ENCODE measurements at regions not wholly inside any gene's neighbourhood (a gene's known extent, or its start where the extent isn't known, plus 50 kb on each side); places are given as distances from the start of the nearest gene placed in this dataset.

DNA sequence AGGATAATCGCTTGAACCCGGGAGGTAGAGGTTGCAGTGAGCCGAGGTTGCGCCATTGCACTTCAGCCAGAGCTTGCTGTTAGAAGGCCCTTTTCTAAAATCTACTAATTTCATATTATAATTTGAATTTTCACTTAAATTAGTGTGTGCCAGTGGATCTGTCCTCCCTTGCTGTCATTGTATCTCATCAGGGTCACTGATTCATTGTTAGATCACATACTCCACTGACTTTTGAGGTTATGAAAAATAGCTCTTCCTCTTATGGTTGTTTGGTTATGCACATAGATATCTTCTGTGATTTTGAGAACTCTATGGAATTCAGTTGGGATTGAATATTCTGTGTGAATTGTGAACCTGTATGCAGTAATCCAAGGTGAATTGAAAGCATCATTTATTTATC lies 53.1 kb upstream of the TULP4 start:
- H2AFZ ChIP-seq (ENCODE audit: low read depth, low read length): no peak overlapping the region
- no peak for DNase-seq (ENCODE audit: low read depth)
- H3K36me3 ChIP-seq (ENCODE audit: insufficient read depth, low read length): no peaks in the 10 kb centered on the region
- H3K9ac ChIP-seq (ENCODE audit: low read length): no peak overlapping the region
- peaks cover 79% of the 10 kb centered on the region for H3K79me2 ChIP-seq (ENCODE audit: insufficient read depth, low read length)
- no peak overlapping the region for H3K27ac ChIP-seq (ENCODE audit: low read depth, low read length)
- no peak for TF ChIP-seq EZH2 (IDR thresholded peaks at IDR 0.05; ENCODE audit: insufficient read depth, low read length)
- TF ChIP-seq, protein P1, sequence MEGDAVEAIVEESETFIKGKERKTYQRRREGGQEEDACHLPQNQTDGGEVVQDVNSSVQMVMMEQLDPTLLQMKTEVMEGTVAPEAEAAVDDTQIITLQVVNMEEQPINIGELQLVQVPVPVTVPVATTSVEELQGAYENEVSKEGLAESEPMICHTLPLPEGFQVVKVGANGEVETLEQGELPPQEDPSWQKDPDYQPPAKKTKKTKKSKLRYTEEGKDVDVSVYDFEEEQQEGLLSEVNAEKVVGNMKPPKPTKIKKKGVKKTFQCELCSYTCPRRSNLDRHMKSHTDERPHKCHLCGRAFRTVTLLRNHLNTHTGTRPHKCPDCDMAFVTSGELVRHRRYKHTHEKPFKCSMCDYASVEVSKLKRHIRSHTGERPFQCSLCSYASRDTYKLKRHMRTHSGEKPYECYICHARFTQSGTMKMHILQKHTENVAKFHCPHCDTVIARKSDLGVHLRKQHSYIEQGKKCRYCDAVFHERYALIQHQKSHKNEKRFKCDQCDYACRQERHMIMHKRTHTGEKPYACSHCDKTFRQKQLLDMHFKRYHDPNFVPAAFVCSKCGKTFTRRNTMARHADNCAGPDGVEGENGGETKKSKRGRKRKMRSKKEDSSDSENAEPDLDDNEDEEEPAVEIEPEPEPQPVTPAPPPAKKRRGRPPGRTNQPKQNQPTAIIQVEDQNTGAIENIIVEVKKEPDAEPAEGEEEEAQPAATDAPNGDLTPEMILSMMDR (IDR thresholded peaks at IDR 0.05; ENCODE audit: insufficient read depth, low read depth, low read length): no peak
- Mint-ChIP-seq H3K27ac (ENCODE audit: unreplicated experiment) (no peak overlapping the region), H3K36me3 (ENCODE audit: low read depth, unreplicated experiment) (peaks cover 19% of the 10 kb centered on the region), H3K27me3 (ENCODE audit: low read depth, unreplicated experiment) (no peaks in the 10 kb centered on the region), H3K9me3 (ENCODE audit: unreplicated experiment) (no peaks in the 10 kb centered on the region), H3K4me1 (ENCODE audit: low read depth, unreplicated experiment) (peaks cover 20% of the 10 kb centered on the region), H3K4me3 (ENCODE audit: unreplicated experiment) (no peak overlapping the region)
- no peaks in the 10 kb centered on the region for H3K27me3 ChIP-seq (ENCODE audit: insufficient read depth, low read length)
- H3K4me1 ChIP-seq (ENCODE audit: insufficient read depth, low read length): no peaks in the 10 kb centered on the region
- no peaks in the 10 kb centered on the region for H3K9me3 ChIP-seq (ENCODE audit: insufficient read depth, low read depth, low read length)
- no peak overlapping the region for H3K4me3 ChIP-seq (ENCODE audit: insufficient read depth, low read depth, low read length)
- no peak for FAIRE-seq
- H4K20me1 ChIP-seq (ENCODE audit: insufficient read depth, low read length): peaks cover 75% of the 10 kb centered on the region
- no peak overlapping the region for H3K4me2 ChIP-seq (ENCODE audit: low read length)

DNA sequence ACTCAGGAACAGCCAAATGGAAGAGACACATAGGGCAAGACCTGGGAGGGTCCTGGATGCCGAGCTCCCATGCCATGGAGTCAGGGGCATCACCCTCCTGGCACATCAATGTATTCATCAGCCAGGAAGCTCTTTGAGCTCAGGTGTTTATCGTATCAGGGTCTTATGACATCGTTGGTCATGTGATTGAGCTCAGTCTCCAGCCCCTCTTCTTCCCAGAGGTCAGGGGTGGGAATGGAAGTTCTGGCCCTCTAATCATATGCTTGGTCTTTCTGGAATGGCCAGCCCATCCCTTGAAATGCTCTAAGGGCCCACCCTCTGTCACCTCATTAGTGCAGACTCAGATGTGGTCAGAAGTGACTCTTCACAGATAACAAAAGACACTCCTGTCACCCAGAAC lies 52.4 kb upstream of the TULP4 start:
- H3K4me1 Mint-ChIP-seq (ENCODE audit: low read depth, unreplicated experiment): peaks cover 20% of the 10 kb centered on the region
- Histone ChIP-seq H2AFZ (ENCODE audit: low read depth, low read length) (no peak overlapping the region), H3K4me3 (ENCODE audit: insufficient read depth, low read depth, low read length) (no peak overlapping the region), H3K27ac (ENCODE audit: low read depth, low read length) (no peak overlapping the region), H4K20me1 (ENCODE audit: insufficient read depth, low read length) (peaks cover 81% of the 10 kb centered on the region), H3K9me3 (ENCODE audit: insufficient read depth, low read depth, low read length) (no peaks in the 10 kb centered on the region), H3K79me2 (ENCODE audit: insufficient read depth, low read length) (peaks cover 76% of the 10 kb centered on the region), H3K4me2 (ENCODE audit: low read length) (no peak overlapping the region), H3K4me1 (ENCODE audit: insufficient read depth, low read length) (no peaks in the 10 kb centered on the region), H3K36me3 (ENCODE audit: insufficient read depth, low read length) (no peaks in the 10 kb centered on the region), H3K9ac (ENCODE audit: low read length) (no peak overlapping the region), H3K27me3 (ENCODE audit: insufficient read depth, low read length) (no peaks in the 10 kb centered on the region)
- no peaks in the 10 kb centered on the region for H3K27me3 Mint-ChIP-seq (ENCODE audit: low read depth, unreplicated experiment)
- no peak for FAIRE-seq
- H3K9me3 Mint-ChIP-seq (ENCODE audit: unreplicated experiment): no peaks in the 10 kb centered on the region
- DNase-seq (ENCODE audit: low read depth): no peak
- H3K27ac Mint-ChIP-seq (ENCODE audit: unreplicated experiment): no peak overlapping the region
- H3K36me3 Mint-ChIP-seq (ENCODE audit: low read depth, unreplicated experiment): peaks cover 19% of the 10 kb centered on the region
- H3K4me3 Mint-ChIP-seq (ENCODE audit: unreplicated experiment): no peak overlapping the region
- TF ChIP-seq EZH2 (IDR thresholded peaks at IDR 0.05; ENCODE audit: insufficient read depth, low read length): no peak
- TF ChIP-seq, protein P1 (IDR thresholded peaks at IDR 0.05; ENCODE audit: insufficient read depth, low read depth, low read length): no peak

DNA sequence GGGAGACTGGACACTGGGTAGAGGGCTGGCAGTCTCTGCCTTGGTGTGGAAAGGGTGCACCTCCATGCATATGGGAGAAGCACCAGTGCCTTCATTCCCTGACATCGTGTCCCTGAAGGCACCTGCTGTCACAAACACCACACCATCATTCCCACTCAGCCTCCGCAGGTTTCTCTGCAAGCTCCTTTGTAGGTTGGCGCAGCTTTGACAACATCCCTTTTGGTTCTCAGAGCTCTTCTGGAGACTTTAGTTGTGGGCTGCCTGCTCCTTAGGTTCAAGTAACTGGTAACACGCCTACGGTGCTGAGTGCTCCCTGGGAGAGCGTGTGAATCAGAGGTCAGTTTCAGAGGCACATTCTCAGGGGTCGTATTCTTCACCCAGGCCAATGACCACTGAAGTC lies 50.2 kb upstream of the TULP4 start:
- H3K9me3 Mint-ChIP-seq (ENCODE audit: unreplicated experiment): no peaks in the 10 kb centered on the region
- TF ChIP-seq, protein P1 (IDR thresholded peaks at IDR 0.05; ENCODE audit: insufficient read depth, low read depth, low read length): no peak
- no peak for TF ChIP-seq EZH2 (IDR thresholded peaks at IDR 0.05; ENCODE audit: insufficient read depth, low read length)
- H3K27me3 ChIP-seq (ENCODE audit: insufficient read depth, low read length): no peaks in the 10 kb centered on the region
- peaks cover 16% of the 10 kb centered on the region for H3K36me3 Mint-ChIP-seq (ENCODE audit: low read depth, unreplicated experiment)
- H3K4me3 Mint-ChIP-seq (ENCODE audit: unreplicated experiment): no peak overlapping the region
- H3K4me1 Mint-ChIP-seq (ENCODE audit: low read depth, unreplicated experiment): peaks cover 4% of the 10 kb centered on the region
- H3K27ac ChIP-seq (ENCODE audit: low read depth, low read length): no peak overlapping the region
- H3K9ac ChIP-seq (ENCODE audit: low read length): no peak overlapping the region
- H3K27ac Mint-ChIP-seq (ENCODE audit: unreplicated experiment): no peak overlapping the region
- FAIRE-seq: no peak
- no peak for DNase-seq (ENCODE audit: low read depth)
- no peak overlapping the region for H2AFZ ChIP-seq (ENCODE audit: low read depth, low read length)
- no peak overlapping the region for H3K4me2 ChIP-seq (ENCODE audit: low read length)
- no peaks in the 10 kb centered on the region for H3K36me3 ChIP-seq (ENCODE audit: insufficient read depth, low read length)
- no peaks in the 10 kb centered on the region for H3K9me3 ChIP-seq (ENCODE audit: insufficient read depth, low read depth, low read length)
- H3K79me2 ChIP-seq (ENCODE audit: insufficient read depth, low read length): peaks cover 65% of the 10 kb centered on the region
- peaks cover 64% of the 10 kb centered on the region for H4K20me1 ChIP-seq (ENCODE audit: insufficient read depth, low read length)
- H3K27me3 Mint-ChIP-seq (ENCODE audit: low read depth, unreplicated experiment): no peaks in the 10 kb centered on the region
- no peak overlapping the region for H3K4me3 ChIP-seq (ENCODE audit: insufficient read depth, low read depth, low read length)
- H3K4me1 ChIP-seq (ENCODE audit: insufficient read depth, low read length): no peaks in the 10 kb centered on the region
